Ishikawa (cell line): ENCODE measurements at regions not wholly inside any gene's neighbourhood (a gene's known extent, or its start where the extent isn't known, plus 50 kb on each side); places are given as distances from the start of the nearest gene placed in this dataset.

Experiments
- CEBPB ChIP-seq: IDR thresholded peaks from 2 replicates; pipeline ENCODE4 v1.6.1; 2012
- CREB1 ChIP-seq: IDR thresholded peaks from 2 replicates; pipeline ENCODE4 v1.6.1; 2012; ENCODE audit warnings: low read depth
- EGR1 ChIP-seq: IDR thresholded peaks from 2 replicates; pipeline ENCODE4 v1.6.1; 2012
- EP300 ChIP-seq: IDR thresholded peaks from 2 replicates; pipeline ENCODE4 v1.6.1; 2012; ENCODE audit warnings: borderline replicate concordance
- FOXM1 ChIP-seq: IDR thresholded peaks from 2 replicates; pipeline ENCODE4 v1.6.1; 2012; ENCODE audit warnings: low read depth, borderline replicate concordance
- MAX ChIP-seq: IDR thresholded peaks from 2 replicates; pipeline ENCODE4 v1.6.1; 2012
- NFIC ChIP-seq: IDR thresholded peaks from 2 replicates; pipeline ENCODE4 v1.6.1; 2012
- RAD21 ChIP-seq: IDR thresholded peaks from 2 replicates; pipeline ENCODE4 v1.6.1; 2012; ENCODE audit warnings: low read depth
- REST ChIP-seq: IDR thresholded peaks from 2 replicates; pipeline ENCODE4 v1.6.1; 2012; ENCODE audit warnings: low read depth, mild to moderate bottlenecking
- TAF1 ChIP-seq: IDR thresholded peaks from 2 replicates; pipeline ENCODE4 v1.6.1; 2012; ENCODE audit warnings: low read depth, mild to moderate bottlenecking
- TCF12 ChIP-seq: IDR thresholded peaks from 2 replicates; pipeline ENCODE4 v1.6.1; 2012; ENCODE audit warnings: low read depth
- TEAD4 ChIP-seq: IDR thresholded peaks from 2 replicates; pipeline ENCODE4 v1.6.1; 2012
- YY1 ChIP-seq: IDR thresholded peaks from 2 replicates; pipeline ENCODE4 v1.6.1; 2012; ENCODE audit warnings: low read depth
- ZBTB7A ChIP-seq: IDR thresholded peaks from 2 replicates; pipeline ENCODE4 v1.6.1; 2012; ENCODE audit warnings: low read depth
- TF ChIP-seq, protein P1 (sequence below): IDR thresholded peaks from 2 replicates; pipeline ENCODE4 v1.6.1; 2012

- TF ChIP-seq RAD21, result no peak
Observed at GRCh38 chr10:64036321-64036930, 515.2 kb downstream of the REEP3 start.

DNA sequence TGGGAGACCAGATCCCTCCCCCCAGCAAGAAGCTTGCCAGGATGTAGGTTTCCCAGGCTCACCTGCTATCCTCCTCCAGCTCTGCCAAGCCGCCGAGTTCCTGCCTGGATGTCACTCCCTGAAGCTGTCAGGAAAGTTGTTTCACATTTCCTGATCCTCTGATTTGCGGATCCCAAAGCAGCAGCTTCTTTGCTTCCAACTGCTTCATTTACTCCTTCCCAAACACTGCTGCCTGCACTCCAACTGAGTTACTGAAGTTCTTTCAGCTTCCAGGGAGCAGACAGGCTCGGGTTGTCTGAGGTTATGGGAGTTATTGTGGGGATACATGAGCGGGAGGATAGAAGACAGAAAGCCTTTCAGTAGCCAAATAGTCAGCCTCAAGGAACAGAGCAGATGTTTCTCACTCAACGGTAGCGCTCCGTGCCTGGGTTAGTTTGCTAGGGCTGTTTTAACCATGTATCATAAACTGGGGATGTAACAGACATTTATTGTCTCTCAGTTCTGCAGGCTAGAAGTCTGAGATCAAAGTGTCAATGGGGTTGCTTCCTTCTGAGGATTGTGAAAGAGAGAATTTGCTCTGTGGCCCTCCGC is 516.0 kb downstream of the REEP3 start:
- TF ChIP-seq FOXM1, result no peak
- no peak for TF ChIP-seq TEAD4
- no peak for TF ChIP-seq REST
- TF ChIP-seq TCF12, result no peak
- no peak for TF ChIP-seq RAD21
- TF ChIP-seq MAX, result no peak
- TF ChIP-seq NFIC, result no peak
- TF ChIP-seq, protein P1, sequence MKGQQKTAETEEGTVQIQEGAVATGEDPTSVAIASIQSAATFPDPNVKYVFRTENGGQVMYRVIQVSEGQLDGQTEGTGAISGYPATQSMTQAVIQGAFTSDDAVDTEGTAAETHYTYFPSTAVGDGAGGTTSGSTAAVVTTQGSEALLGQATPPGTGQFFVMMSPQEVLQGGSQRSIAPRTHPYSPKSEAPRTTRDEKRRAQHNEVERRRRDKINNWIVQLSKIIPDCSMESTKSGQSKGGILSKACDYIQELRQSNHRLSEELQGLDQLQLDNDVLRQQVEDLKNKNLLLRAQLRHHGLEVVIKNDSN, result no peak
- no peak for TF ChIP-seq EGR1
- no peak for TF ChIP-seq ZBTB7A
- TF ChIP-seq CEBPB, result no peak

GRCh38 chr10:64038107-64038506 is 516.9 kb downstream of the REEP3 start:
- TF ChIP-seq EP300 (no peak), YY1 (no peak), CREB1 (no peak), RAD21 (no peak), NFIC (no peak), TCF12 (no peak), ZBTB7A (no peak), TAF1 (no peak), TEAD4 (no peak), EGR1 (no peak), REST (no peak), CEBPB (no peak), FOXM1 (no peak), MAX (no peak)
- TF ChIP-seq, protein P1, result no peak

GRCh38 chr10:64039198-64039597 is 518.0 kb downstream of the REEP3 start:
- TF ChIP-seq ZBTB7A (no peak), EP300 (no peak), EGR1 (no peak), NFIC (no peak), TCF12 (no peak), FOXM1 (no peak), REST (no peak), TEAD4 (no peak), MAX (no peak), CREB1 (no peak), CEBPB (no peak), TAF1 (no peak), RAD21 (no peak), YY1 (no peak)
- TF ChIP-seq, protein P1, result no peak
